ENCODE measurements at regions not wholly inside any gene's neighbourhood (a gene's known extent, or its start where the extent isn't known, plus 50 kb on each side); places are given as distances from the start of the nearest gene placed in this dataset.

DNA sequence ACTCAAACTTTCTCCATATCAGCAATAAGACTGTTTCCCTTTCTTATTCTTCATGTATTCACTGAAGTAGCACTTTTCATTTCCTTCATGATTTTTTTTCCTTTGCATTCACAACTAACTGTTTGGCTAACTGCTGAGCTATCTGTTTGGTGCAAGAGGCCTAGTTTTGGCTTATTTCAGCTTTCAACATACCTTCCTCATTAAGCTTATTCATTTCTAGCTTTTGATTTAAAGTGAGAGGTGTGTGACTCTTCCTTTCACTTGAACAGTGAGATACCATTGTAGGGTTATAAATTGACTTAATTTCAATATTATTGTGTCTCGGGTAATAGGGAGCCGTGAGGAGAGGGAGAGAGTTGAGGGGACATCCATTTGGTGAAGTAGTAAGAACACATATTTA is 262.0 kb upstream of the PREP start:
- TF ChIP-seq, protein P1, sequence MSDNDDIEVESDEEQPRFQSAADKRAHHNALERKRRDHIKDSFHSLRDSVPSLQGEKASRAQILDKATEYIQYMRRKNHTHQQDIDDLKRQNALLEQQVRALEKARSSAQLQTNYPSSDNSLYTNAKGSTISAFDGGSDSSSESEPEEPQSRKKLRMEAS (IDR thresholded peaks at IDR 0.05; ENCODE audit: low read depth, low read length), result no peak
- TF ChIP-seq, protein P2, sequence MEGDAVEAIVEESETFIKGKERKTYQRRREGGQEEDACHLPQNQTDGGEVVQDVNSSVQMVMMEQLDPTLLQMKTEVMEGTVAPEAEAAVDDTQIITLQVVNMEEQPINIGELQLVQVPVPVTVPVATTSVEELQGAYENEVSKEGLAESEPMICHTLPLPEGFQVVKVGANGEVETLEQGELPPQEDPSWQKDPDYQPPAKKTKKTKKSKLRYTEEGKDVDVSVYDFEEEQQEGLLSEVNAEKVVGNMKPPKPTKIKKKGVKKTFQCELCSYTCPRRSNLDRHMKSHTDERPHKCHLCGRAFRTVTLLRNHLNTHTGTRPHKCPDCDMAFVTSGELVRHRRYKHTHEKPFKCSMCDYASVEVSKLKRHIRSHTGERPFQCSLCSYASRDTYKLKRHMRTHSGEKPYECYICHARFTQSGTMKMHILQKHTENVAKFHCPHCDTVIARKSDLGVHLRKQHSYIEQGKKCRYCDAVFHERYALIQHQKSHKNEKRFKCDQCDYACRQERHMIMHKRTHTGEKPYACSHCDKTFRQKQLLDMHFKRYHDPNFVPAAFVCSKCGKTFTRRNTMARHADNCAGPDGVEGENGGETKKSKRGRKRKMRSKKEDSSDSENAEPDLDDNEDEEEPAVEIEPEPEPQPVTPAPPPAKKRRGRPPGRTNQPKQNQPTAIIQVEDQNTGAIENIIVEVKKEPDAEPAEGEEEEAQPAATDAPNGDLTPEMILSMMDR (IDR thresholded peaks at IDR 0.05; ENCODE audit: low read depth, low read length), result no peak
- TF ChIP-seq POLR2A (IDR thresholded peaks at IDR 0.05; ENCODE audit: extremely low read depth, insufficient read length) (no peak), MYC (IDR thresholded peaks at IDR 0.05; ENCODE audit: low read depth, low read length) (no peak)

DNA sequence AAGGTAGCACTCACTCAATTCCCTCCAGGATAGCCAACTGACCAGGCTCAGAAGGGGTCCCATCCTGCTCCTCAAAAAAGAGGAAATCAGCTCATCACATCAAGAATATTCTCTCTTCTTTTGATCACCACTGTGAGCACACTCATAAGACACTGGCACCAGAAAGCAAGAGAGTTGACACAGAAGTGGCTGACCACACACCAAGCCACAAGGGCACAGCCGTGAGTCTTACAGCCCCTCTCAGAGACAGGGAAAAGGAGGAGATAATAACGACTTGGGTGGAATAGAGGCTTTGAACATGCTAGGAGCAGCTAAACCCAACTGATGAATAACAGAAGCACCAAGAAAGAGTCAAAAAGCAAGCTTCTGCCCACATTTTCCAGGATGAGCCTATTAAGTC is 249.1 kb upstream of the PREP start:
- no peak for DNase-seq (ENCODE audit: low read depth)
- TF ChIP-seq POLR2A (IDR thresholded peaks at IDR 0.05; ENCODE audit: extremely low read depth, insufficient read length) (no peak), MYC (IDR thresholded peaks at IDR 0.05; ENCODE audit: low read depth, low read length) (no peak)
- TF ChIP-seq, protein P1 (IDR thresholded peaks at IDR 0.05; ENCODE audit: low read depth, low read length), result no peak
- TF ChIP-seq, protein P2 (IDR thresholded peaks at IDR 0.05; ENCODE audit: low read depth, low read length), result no peak
- H3K4me3 ChIP-seq (ENCODE audit: low read depth, low read length), result no peak overlapping the region

More for the DNA sequence above, 262.0 kb upstream of the PREP start:
- H3K4me3 ChIP-seq (ENCODE audit: low read depth, low read length), result no peak overlapping the region
- DNase-seq (ENCODE audit: low read depth), result no peak

DNA sequence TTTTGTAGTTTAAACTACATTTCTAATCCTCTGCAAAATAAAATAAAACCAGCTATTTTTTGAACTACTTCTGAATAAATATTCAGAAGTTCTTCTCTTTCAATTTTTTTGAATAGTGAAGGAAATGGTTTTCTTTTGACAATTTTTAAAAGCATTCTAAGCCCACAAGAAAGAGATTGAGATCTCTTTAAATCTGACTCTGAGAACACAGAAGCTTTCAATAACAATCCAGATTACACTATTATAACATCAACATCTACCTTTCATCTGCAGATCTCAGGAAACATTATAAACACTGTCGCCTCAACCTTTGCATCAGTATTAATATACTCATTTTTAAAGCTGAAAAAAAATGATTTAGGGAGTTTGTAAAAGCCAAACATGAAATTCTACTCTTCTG is 247.5 kb upstream of the PREP start:
- no peak for DNase-seq (ENCODE audit: low read depth)
- H3K4me3 ChIP-seq (ENCODE audit: low read depth, low read length), result no peak overlapping the region
- TF ChIP-seq POLR2A (IDR thresholded peaks at IDR 0.05; ENCODE audit: extremely low read depth, insufficient read length) (no peak), MYC (IDR thresholded peaks at IDR 0.05; ENCODE audit: low read depth, low read length) (no peak)
- TF ChIP-seq, protein P2 (IDR thresholded peaks at IDR 0.05; ENCODE audit: low read depth, low read length), result no peak
- TF ChIP-seq, protein P1 (IDR thresholded peaks at IDR 0.05; ENCODE audit: low read depth, low read length), result no peak

DNA sequence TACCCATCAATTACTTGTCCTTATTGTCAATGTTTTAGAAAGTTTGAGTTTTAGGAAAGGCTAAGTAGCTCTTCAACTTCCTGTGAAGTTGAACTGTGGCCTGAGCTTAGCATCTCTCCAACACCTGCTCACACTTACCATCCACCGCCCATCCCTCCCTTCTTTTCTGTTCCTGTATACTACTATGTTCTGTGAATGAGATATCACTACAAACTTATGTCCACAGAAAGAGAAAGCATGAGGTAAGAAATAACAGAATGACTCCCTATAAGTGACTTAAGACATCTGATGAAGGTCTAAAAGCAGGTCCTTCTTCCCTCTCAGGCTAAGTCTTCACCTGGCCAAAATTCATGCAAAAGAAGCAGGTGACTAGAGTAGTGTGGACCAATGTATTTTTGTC is 246.3 kb upstream of the PREP start:
- TF ChIP-seq POLR2A (IDR thresholded peaks at IDR 0.05; ENCODE audit: extremely low read depth, insufficient read length), result no peak
- TF ChIP-seq, protein P2 (IDR thresholded peaks at IDR 0.05; ENCODE audit: low read depth, low read length), result no peak
- no peak for TF ChIP-seq MYC (IDR thresholded peaks at IDR 0.05; ENCODE audit: low read depth, low read length)
- TF ChIP-seq, protein P1 (IDR thresholded peaks at IDR 0.05; ENCODE audit: low read depth, low read length), result no peak
- no peak for DNase-seq (ENCODE audit: low read depth)
- no peak overlapping the region for H3K4me3 ChIP-seq (ENCODE audit: low read depth, low read length)

DNA sequence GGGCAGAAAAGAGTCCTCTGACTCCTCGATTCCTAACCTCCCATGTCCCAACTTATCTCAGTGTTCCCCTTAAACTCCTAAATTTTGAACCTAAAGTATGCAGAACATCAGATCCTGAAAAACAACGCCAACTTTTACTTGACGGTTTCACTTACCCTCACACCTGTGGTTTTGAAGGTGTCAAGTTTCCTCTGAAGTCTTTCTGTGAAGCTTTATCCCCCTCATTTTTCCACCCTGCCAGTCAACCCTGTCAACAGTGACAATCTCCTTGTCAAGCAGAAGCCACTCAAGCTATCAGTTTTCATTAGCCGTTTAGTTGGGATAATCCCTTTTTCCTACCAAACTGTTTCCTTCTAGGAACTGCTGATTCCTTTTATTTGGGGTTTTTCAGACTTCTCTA is 245.4 kb upstream of the PREP start:
- DNase-seq (ENCODE audit: low read depth), result no peak
- TF ChIP-seq MYC (IDR thresholded peaks at IDR 0.05; ENCODE audit: low read depth, low read length) (no peak), POLR2A (IDR thresholded peaks at IDR 0.05; ENCODE audit: extremely low read depth, insufficient read length) (no peak)
- TF ChIP-seq, protein P2 (IDR thresholded peaks at IDR 0.05; ENCODE audit: low read depth, low read length), result no peak
- TF ChIP-seq, protein P1 (IDR thresholded peaks at IDR 0.05; ENCODE audit: low read depth, low read length), result no peak
- no peak overlapping the region for H3K4me3 ChIP-seq (ENCODE audit: low read depth, low read length)
